ENCODE measurements at regions not wholly inside any gene's neighbourhood (a gene's known extent, or its start where the extent isn't known, plus 50 kb on each side); places are given as distances from the start of the nearest gene placed in this dataset.
"Not testable (repeated sequence)": the region's sequence is repeated elsewhere in the genome, so short reads cannot be mapped to it uniquely, and the experiment has no call there.

DNA sequence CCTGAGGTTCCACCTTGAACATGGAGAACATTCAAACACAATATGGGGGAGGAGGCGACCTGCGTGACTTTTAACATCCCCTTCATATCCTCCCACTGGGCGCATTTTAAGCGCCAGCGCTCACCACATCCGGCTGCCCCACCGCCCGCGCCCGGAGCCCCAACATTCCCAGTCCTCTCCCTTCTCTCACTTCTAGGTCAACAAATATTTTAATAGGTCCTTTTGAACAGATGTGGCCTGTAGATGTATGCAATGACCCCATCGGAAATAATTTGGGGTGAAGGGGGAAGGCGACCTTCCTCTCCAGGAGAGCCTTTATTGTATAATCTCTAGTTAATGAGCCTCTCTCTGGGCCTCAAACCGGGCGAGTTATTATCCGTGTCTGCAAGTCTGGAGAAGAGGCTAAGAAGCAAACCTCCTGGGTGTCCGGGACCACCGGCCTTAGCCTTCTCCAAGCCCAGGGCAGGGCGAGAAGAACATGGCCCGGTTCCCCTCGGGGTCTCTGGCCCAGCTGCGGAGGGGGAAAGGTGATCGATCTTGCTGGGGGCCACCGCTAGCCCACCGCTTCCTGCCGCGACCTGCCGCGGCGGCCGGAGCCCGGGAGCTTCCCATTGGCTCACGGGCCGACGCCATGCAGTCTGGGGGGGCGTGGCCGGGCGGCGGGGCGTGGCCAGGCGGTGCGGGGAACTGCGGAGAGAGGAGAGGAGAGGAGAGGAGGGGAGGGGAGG, 83.2 kb upstream of the HMGA2 start:
- Mint-ChIP-seq H3K27me3 (ENCODE audit: low read depth) (peaks cover 12% of the 10 kb centered on the region), H3K27ac (peak overlapping the region; percentile 99), H3K36me3 (ENCODE audit: low read depth) (no peaks in the 10 kb centered on the region), H3K4me3 (peak overlapping the region; percentile 86 to 96 (median 87)), H3K4me1 (peaks cover 19% of the 10 kb centered on the region), H3K9me3 (no peaks in the 10 kb centered on the region)
- TF ChIP-seq, protein P1, sequence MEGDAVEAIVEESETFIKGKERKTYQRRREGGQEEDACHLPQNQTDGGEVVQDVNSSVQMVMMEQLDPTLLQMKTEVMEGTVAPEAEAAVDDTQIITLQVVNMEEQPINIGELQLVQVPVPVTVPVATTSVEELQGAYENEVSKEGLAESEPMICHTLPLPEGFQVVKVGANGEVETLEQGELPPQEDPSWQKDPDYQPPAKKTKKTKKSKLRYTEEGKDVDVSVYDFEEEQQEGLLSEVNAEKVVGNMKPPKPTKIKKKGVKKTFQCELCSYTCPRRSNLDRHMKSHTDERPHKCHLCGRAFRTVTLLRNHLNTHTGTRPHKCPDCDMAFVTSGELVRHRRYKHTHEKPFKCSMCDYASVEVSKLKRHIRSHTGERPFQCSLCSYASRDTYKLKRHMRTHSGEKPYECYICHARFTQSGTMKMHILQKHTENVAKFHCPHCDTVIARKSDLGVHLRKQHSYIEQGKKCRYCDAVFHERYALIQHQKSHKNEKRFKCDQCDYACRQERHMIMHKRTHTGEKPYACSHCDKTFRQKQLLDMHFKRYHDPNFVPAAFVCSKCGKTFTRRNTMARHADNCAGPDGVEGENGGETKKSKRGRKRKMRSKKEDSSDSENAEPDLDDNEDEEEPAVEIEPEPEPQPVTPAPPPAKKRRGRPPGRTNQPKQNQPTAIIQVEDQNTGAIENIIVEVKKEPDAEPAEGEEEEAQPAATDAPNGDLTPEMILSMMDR (IDR thresholded peaks at IDR 0.05; ENCODE audit: unreplicated experiment in 3 of 3): no peak

DNA sequence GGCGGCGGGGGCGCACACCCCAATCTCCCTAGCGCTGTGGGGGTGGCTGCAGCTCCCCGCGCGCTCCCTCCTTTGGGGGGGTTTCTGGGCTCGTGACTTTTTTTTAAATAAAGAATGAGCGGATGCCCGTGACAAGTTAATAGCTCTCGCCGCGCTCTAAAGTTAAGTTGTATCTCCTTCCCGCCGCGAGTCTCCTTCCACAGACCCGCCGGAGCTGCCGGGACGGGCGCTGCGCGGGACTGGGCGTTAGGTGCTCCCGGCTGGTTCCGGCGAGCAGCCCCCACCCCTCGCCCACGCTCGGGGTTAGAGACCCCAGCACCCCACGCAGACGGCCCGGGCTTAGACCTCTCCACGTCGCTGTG, 82.6 kb upstream of the HMGA2 start:
- no peaks in the 10 kb centered on the region for H3K36me3 Mint-ChIP-seq (ENCODE audit: low read depth)

DNA sequence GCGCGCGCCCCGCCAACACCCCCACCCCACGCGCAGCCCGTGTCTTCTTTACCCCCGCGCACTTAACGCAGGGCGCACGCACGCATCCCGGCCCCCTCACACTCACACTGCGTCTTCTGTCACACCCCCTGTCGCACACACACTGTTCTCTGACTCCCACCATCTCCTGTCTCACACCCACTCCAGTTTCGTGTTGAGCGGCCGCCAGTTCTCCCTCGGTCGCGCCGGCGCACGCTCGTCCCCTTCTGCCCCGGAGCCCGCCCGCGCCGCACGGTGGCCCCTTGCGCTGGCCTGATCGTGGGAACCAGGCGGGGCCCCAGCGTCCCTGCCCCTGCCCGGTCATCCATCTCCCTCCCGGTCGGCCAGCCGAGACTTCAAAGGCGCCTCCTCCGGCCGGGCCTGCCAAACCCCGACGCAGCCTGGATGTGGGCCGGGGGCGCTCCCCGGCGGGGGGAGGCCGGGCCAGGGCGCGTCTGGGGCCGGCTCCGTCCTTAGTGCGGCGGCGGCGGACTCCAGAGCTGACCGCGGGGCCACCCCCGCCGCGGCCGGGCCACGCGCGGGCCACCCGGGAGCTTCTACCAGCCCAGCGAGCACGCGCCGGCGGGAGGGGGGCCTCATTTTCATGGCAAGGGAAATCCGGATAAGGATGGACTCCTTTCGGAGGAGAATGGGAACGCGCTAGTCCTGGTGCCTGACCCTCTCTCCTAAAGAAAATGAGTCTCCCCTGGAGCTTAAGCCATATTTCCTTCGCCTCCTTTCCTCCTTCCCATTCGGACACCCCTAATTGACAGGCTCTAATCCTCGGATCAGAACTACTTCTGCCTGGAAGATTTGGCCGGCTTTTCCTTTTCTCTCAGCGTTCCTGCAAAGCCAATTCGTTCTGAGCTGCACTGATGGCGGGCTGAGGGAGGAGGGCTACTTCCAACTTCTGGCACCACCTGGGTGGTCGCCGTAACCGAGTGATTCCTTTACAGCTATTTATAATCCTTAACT, 82.0 kb upstream of the HMGA2 start:
- no peaks in the 10 kb centered on the region for H3K9me3 Mint-ChIP-seq

More for the DNA sequence above, 82.6 kb upstream of the HMGA2 start:
- Mint-ChIP-seq H3K4me1 (peaks cover 19% of the 10 kb centered on the region), H3K4me3 (peak overlapping the region; percentile 86 to 96 (median 96)), H3K9me3 (no peaks in the 10 kb centered on the region), H3K27me3 (ENCODE audit: low read depth) (peaks cover 12% of the 10 kb centered on the region), H3K27ac (peak overlapping the region; percentile 99)
- TF ChIP-seq, protein P1 (IDR thresholded peaks at IDR 0.05; ENCODE audit: unreplicated experiment in 3 of 3): no peak

DNA sequence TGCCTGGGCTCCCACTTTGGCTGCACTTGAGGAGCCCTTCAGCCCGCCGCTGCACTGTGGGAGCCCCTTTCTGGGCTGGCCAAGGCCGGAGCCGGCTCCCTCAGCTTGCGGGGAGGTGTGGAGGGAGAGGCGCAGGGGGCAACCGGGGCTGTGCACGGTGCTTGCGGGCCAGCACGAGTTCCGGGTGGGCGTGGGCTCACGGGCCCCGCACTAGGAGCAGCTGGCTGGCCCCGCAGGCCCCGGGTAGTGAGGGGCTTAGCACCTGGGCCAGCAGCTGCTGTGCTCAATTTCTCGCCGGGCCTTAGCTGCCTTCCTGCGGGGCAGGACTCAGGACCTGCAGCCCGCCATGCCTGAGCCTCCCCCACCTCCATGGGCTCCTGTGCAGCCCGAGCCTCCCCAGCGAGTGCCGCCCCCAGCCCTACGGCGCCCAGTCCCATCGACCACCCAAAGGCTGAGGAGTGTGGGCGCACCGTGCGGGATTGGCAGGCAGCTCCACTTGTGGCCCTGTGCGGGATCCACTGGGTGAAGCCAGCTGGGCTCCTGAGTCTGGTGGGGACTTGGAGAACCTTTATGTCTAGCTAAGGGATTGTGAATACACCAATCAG, 79.9 kb upstream of the HMGA2 start:
- H3K4me1 Mint-ChIP-seq: peaks cover 19% of the 10 kb centered on the region
- H3K4me3 Mint-ChIP-seq; H3K27ac Mint-ChIP-seq; H3K36me3 Mint-ChIP-seq (ENCODE audit: low read depth); H3K9me3 Mint-ChIP-seq; H3K27me3 Mint-ChIP-seq (ENCODE audit: low read depth): not testable (repeated sequence)

More for the DNA sequence above, 82.0 kb upstream of the HMGA2 start:
- H3K4me3 Mint-ChIP-seq: peak overlapping the region; percentile 88 to 96 (median 96)
- TF ChIP-seq, protein P1 (IDR thresholded peaks at IDR 0.05; ENCODE audit: unreplicated experiment in 3 of 3): no peak
- H3K4me1 Mint-ChIP-seq: peaks cover 19% of the 10 kb centered on the region
- H3K36me3 Mint-ChIP-seq (ENCODE audit: low read depth): no peaks in the 10 kb centered on the region
- H3K27ac Mint-ChIP-seq: peak overlapping the region; percentile 99 to 100 (median 99)
- peaks cover 12% of the 10 kb centered on the region for H3K27me3 Mint-ChIP-seq (ENCODE audit: low read depth)

DNA sequence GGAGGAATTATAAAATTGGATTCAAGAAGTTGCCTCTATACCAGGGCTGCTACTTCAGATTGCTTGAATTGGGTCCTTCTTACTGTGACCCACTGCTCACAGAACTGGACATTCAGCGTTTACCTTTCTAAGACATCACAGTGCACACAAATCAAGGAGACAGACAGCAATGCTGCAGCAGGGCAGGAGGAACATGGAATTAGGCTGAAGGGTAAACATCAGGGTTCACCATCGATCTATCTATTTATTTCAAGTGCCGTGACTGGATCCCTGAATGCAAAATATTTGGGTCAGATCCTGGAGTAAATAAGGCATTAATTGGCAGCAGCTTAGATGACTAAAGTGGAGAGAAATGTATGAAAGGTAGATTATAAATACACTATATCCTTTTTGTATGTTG, 76.9 kb upstream of the HMGA2 start:
- Mint-ChIP-seq H3K9me3 (no peaks in the 10 kb centered on the region), H3K27me3 (ENCODE audit: low read depth) (no peaks in the 10 kb centered on the region), H3K27ac (no peak overlapping the region), H3K36me3 (ENCODE audit: low read depth) (no peaks in the 10 kb centered on the region), H3K4me3 (no peak overlapping the region), H3K4me1 (peaks cover 9% of the 10 kb centered on the region)
- TF ChIP-seq, protein P1 (IDR thresholded peaks at IDR 0.05; ENCODE audit: unreplicated experiment in 3 of 3): no peak

DNA sequence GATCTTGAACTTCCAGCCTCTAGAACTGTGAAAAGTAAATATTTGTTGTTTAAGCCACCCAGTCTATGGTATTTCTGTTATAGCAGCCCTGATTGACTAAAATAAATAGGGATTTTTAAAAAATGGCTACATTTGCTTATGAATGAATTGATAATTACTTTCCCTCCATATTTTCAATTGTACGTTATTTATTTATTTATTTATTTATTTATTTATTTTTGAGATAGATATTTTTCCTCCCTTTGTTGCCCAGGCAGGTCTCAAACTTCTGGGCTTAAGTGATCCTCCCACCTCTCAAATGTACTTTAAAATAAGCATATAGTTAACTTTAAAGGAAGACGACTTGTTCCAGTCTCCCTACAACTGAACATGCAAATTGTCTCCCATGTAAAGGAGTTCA, 76.0 kb upstream of the HMGA2 start:
- H3K4me3 Mint-ChIP-seq: no peak overlapping the region
- no peaks in the 10 kb centered on the region for H3K27me3 Mint-ChIP-seq (ENCODE audit: low read depth)
- no peaks in the 10 kb centered on the region for H3K36me3 Mint-ChIP-seq (ENCODE audit: low read depth)
- TF ChIP-seq, protein P1 (IDR thresholded peaks at IDR 0.05; ENCODE audit: unreplicated experiment in 3 of 3): no peak
- peaks cover 1% of the 10 kb centered on the region for H3K4me1 Mint-ChIP-seq
- H3K27ac Mint-ChIP-seq: no peak overlapping the region
- H3K9me3 Mint-ChIP-seq: no peaks in the 10 kb centered on the region

Measured in nephron (organoid).